SK-N-SH (cell line): ENCODE measurements at regions not wholly inside any gene's neighbourhood (a gene's known extent, or its start where the extent isn't known, plus 50 kb on each side); places are given as distances from the start of the nearest gene placed in this dataset.

Experiments
- CTCF ChIA-PET: fragments of 300-600, 350-600 bp; formaldehyde crosslinking; extraction: SDS; loops from one replicate; lab custom pipeline; 2021; lab: Yijun Ruan, JAX
- POLR2A ChIA-PET: fragments of 350-600 bp; sonication (Branson Sonifier 250); formaldehyde crosslinking; extraction: SDS; loops from one replicate; lab custom pipeline; 2020; ENCODE audit warnings: antibody characterized with exemption, inconsistent platforms; lab: Yijun Ruan, JAX
- DNase-seq: peaks from one replicate; pipeline ENCODE4 v3.0.0; 2012
- H2AFZ ChIP-seq: fragments of 200-600 bp; sonication (generic); 2 replicates; pipeline ENCODE4 v1.8.1; 2016; ENCODE audit warnings: antibody characterized with exemption, mild to moderate bottlenecking, low read depth
- H3F3A ChIP-seq: fragments of 200-600 bp; sonication (generic); replicated peaks from 2 replicates; pipeline ENCODE3; 2016; ENCODE audit warnings: antibody characterized with exemption, mild to moderate bottlenecking; ENCODE audit not compliant: insufficient read depth
- H3K27ac ChIP-seq, 2 experiments: fragments of 200-500 bp in 1 of 2; fragments of 200-600 bp in 1 of 2; sonication (Bioruptor generic) in 1 of 2; sonication (generic), shearing (Covaris generic) in 1 of 2; 2 replicates each; pipeline versions ENCODE4 v1.5.1 to v1.6.1; 2014 to 2016; ENCODE audit warnings: low read depth in 2 of 2, inconsistent platforms in 1 of 2, low read length in 1 of 2, mild to moderate bottlenecking in 1 of 2, mixed read lengths in 1 of 2
- H3K27me3 ChIP-seq: fragments of 200-600 bp; sonication (generic), shearing (Covaris generic); 2 replicates; pipeline ENCODE4 v1.6.1; 2016; ENCODE audit warnings: mixed run types; ENCODE audit not compliant: insufficient read depth
- H3K36me3 ChIP-seq, 2 experiments: fragments of 200-500 bp in 1 of 2; fragments of 200-600 bp in 1 of 2; sonication (Bioruptor generic) in 1 of 2; sonication (generic) in 1 of 2; replicated peaks in 1 of 2; 2 replicates each; pipeline versions ENCODE3 to v1.5.1; 2014 to 2016; ENCODE audit warnings: low read length in 1 of 2, mild to moderate bottlenecking in 1 of 2; ENCODE audit not compliant: insufficient read depth in 2 of 2, control insufficient read depth in 1 of 2
- H3K4me1 ChIP-seq, 2 experiments: fragments of 200-500 bp in 1 of 2; fragments of 200-600 bp in 1 of 2; sonication (Bioruptor generic) in 1 of 2; sonication (generic), shearing (Covaris generic) in 1 of 2; 2 replicates each; pipeline versions ENCODE4 v1.5.1 to v1.6.1; 2014 to 2016; ENCODE audit warnings: low read depth in 1 of 2, low read length in 1 of 2, mixed run types in 1 of 2; ENCODE audit not compliant: insufficient read depth in 2 of 2, control insufficient read depth in 1 of 2
- H3K4me2 ChIP-seq: fragments of 200-600 bp; sonication (generic), shearing (Covaris generic); 2 replicates; pipeline ENCODE4 v1.6.1; 2017; ENCODE audit warnings: mixed run types
- H3K4me3 ChIP-seq, 2 experiments: fragments of 200-500 bp in 1 of 2; fragments of 200-600 bp in 1 of 2; sonication (Bioruptor generic) in 1 of 2; sonication (generic), shearing (Covaris generic) in 1 of 2; 2 replicates each; pipeline versions ENCODE4 v1.5.1 to v1.8.1; 2014 to 2016; ENCODE audit warnings: low read depth in 2 of 2, inconsistent platforms in 1 of 2, low read length in 1 of 2, mild to moderate bottlenecking in 1 of 2, mixed read lengths in 1 of 2, moderate library complexity in 1 of 2
- H3K79me2 ChIP-seq: fragments of 200-600 bp; sonication (generic); 2 replicates; pipeline ENCODE4 v1.8.1; 2017; ENCODE audit warnings: mild to moderate bottlenecking; ENCODE audit not compliant: insufficient read depth
- H3K9ac ChIP-seq: fragments of 200-600 bp; sonication (generic); 2 replicates; pipeline ENCODE4 v1.6.1; 2017; ENCODE audit warnings: mixed run types
- H3K9me2 ChIP-seq: fragments of 200-600 bp; sonication (generic); 2 replicates; pipeline ENCODE4 v1.6.1; 2017; ENCODE audit warnings: mixed run types
- H3K9me3 ChIP-seq: fragments of 200-600 bp; sonication (generic); 2 replicates; pipeline ENCODE4 v1.6.1; 2017; ENCODE audit warnings: mixed run types, mild to moderate bottlenecking, moderate library complexity
- H4K20me1 ChIP-seq: fragments of 200-600 bp; sonication (generic); 2 replicates; pipeline ENCODE4 v1.6.1; 2017; ENCODE audit warnings: mild to moderate bottlenecking, mixed run types; ENCODE audit not compliant: insufficient read depth
- ELF1 ChIP-seq: IDR thresholded peaks from 2 replicates; pipeline ENCODE4 v1.4.0; 2012
- EZH2phosphoT487 ChIP-seq: fragments of 200-600 bp; sonication (generic); IDR thresholded peaks from 2 replicates; pipeline ENCODE4 v1.6.1; 2017; ENCODE audit warnings: low read depth, mixed run types, mild to moderate bottlenecking, antibody characterized with exemption, moderate library complexity, borderline replicate concordance
- GABPA ChIP-seq: IDR thresholded peaks from 2 replicates; pipeline ENCODE4 v1.4.0; 2012; ENCODE audit warnings: low read depth, mild to moderate bottlenecking
- GATA2 ChIP-seq: sonication (generic); formaldehyde crosslinking; IDR thresholded peaks from 2 replicates; pipeline ENCODE4 v1.5.0; 2020; ENCODE audit warnings: mild to moderate bottlenecking, missing genetic modification reagents
- JUND ChIP-seq: IDR thresholded peaks from 2 replicates; pipeline ENCODE4 v1.4.0; 2012
- NFIC ChIP-seq: IDR thresholded peaks from 2 replicates; pipeline ENCODE4 v1.4.0; 2012; ENCODE audit warnings: borderline replicate concordance
- POLR2AphosphoS5 ChIP-seq: IDR thresholded peaks from 2 replicates; pipeline ENCODE4 v1.6.1; 2012; ENCODE audit warnings: low read depth, low read length
- RAD21 ChIP-seq: IDR thresholded peaks from 2 replicates; pipeline ENCODE4 v1.6.1; 2012; ENCODE audit warnings: mild to moderate bottlenecking, low read length
- TEAD4 ChIP-seq: IDR thresholded peaks from 2 replicates; pipeline ENCODE4 v1.4.0; 2012; ENCODE audit warnings: mild to moderate bottlenecking, borderline replicate concordance; ENCODE audit not compliant: insufficient read depth
- YY1 ChIP-seq: IDR thresholded peaks from 2 replicates; pipeline ENCODE4 v1.4.0; 2012; ENCODE audit warnings: low read depth, mild to moderate bottlenecking
- WGBS: methylation state at CpG from one replicate; pipeline ENCODE4 v1.1.6; 2017; ENCODE audit warnings: low lambda C conversion rate; 5-methylcytosine and 5-hydroxymethylcytosine counted together
- TF ChIP-seq, protein P1 (sequence below): IDR thresholded peaks from 2 replicates; pipeline ENCODE4 v1.4.0; 2012; ENCODE audit warnings: low read depth, borderline replicate concordance
- TF ChIP-seq, protein P2 (sequence below): fragments of 150-350 bp; IDR thresholded peaks from 2 replicates; pipeline ENCODE4 v1.6.1; 2017; ENCODE audit warnings: antibody characterized with exemption, low read length, low read depth, borderline replicate concordance
- TF ChIP-seq, protein P3 (sequence below): fragments of 150-350 bp; IDR thresholded peaks from 2 replicates; pipeline ENCODE4 v1.6.1; 2016; ENCODE audit warnings: mild to moderate bottlenecking, low read depth, low read length
- TF ChIP-seq, protein P4 (sequence below): IDR thresholded peaks from 2 replicates; pipeline ENCODE4 v1.4.0; 2012; ENCODE audit warnings: low read depth, borderline replicate concordance

DNA sequence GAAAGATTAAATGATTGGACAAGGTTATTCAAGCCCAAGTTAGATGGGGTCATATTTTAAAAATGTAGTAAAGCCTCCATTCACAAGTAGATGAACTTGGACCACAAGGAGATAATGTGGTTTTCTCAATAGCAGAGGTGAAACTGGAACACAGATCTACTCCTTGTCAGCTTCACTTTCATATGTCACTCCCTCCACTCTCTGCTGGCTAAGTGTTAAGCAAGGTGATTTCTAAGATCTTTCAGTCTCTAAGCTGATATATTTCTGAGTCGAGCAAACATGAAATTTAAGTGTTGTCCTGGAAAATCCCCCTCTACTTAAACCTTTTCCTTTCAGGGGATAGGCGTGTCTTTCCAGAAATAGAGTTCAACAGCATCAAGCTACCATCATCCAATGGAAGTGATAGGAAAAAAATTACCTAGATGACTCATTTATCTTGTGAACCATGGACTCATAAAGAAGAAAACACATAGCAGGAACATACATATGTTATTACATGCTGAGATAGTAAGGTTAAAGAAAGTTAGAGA is 275.0 kb downstream of the PTEN start:
- H3K27ac ChIP-seq = no peak overlapping the region
- H3K9ac ChIP-seq = no peak overlapping the region
- no peaks in the 10 kb centered on the region; a peak in 1 of 4 replicates for H3K4me1 ChIP-seq
- H3K4me3 ChIP-seq = no peak overlapping the region
- no peak for DNase-seq
- H3K4me2 ChIP-seq = no peak overlapping the region
- no peaks in the 10 kb centered on the region for H3K36me3 ChIP-seq
- no peaks in the 10 kb centered on the region for H3K79me2 ChIP-seq
- TF ChIP-seq, protein P1, sequence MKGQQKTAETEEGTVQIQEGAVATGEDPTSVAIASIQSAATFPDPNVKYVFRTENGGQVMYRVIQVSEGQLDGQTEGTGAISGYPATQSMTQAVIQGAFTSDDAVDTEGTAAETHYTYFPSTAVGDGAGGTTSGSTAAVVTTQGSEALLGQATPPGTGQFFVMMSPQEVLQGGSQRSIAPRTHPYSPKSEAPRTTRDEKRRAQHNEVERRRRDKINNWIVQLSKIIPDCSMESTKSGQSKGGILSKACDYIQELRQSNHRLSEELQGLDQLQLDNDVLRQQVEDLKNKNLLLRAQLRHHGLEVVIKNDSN = no peak
- TF ChIP-seq NFIC = no peak
- no peak for TF ChIP-seq EZH2phosphoT487
- no peak for TF ChIP-seq JUND
- no peak for TF ChIP-seq POLR2AphosphoS5
- no peak for TF ChIP-seq YY1
- no peak for TF ChIP-seq ELF1
- TF ChIP-seq TEAD4 = no peak
- TF ChIP-seq, protein P2, sequence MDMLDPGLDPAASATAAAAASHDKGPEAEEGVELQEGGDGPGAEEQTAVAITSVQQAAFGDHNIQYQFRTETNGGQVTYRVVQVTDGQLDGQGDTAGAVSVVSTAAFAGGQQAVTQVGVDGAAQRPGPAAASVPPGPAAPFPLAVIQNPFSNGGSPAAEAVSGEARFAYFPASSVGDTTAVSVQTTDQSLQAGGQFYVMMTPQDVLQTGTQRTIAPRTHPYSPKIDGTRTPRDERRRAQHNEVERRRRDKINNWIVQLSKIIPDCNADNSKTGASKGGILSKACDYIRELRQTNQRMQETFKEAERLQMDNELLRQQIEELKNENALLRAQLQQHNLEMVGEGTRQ = no peak
- H3K9me2 ChIP-seq = no peaks in the 10 kb centered on the region
- POLR2A ChIA-PET = no interaction called here
- no peak overlapping the region for H2AFZ ChIP-seq
- CTCF ChIA-PET = no interaction called here
- H3K27me3 ChIP-seq = no peaks in the 10 kb centered on the region
- 84% methylated on average over 2 of the region's 2 CpGs for WGBS
- H4K20me1 ChIP-seq = no peaks in the 10 kb centered on the region
- no peaks in the 10 kb centered on the region for H3K9me3 ChIP-seq
- H3F3A ChIP-seq = no peaks in the 10 kb centered on the region

DNA sequence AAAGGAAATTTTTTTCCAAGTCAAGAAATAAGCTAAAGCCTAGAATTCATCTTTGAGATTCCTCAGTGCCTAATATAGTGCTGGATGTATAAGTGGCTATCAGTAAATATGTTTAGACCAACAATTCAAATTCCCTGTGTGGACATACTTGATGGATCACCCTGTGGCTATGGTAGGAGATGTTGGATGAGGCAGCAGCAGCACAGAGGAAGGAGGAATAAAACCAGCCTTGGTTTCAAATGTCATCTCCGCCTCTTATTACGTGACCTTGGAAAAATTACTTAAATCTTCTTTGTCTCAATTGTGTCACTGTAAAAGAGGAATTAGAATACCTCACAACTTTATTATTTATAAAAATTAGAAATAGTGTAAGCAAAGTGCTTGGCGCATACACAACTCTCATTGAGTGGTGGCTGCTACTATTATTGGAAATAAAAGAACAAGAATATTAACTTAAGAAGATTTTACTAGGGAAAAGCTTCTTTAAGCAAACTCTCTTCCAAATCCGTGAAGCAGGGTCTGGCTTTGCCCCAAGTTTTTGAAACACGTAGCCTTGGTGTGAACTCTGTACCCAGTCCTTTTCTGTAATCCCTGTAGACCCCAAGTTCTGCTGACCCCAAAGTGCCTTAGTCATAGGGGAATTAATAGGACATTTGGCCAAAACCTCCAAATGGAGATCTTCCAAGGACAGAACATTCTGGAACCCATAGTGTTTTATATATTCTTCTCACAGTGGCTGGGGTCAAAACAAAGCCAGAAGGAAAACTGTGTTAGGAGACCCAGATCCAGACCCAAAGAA is 283.8 kb downstream of the PTEN start:
- Histone ChIP-seq H3K9me2 (no peaks in the 10 kb centered on the region), H3K9me3 (no peaks in the 10 kb centered on the region), H3K4me3 (no peak overlapping the region), H3K9ac (no peak overlapping the region), H3F3A (peaks cover 12% of the 10 kb centered on the region), H3K4me1 (peaks cover 2 to 10% of the 10 kb centered on the region in 2 experiments; a peak in 3 of 4 replicates), H3K79me2 (no peaks in the 10 kb centered on the region)
- POLR2A ChIA-PET = no interaction called here
- TF ChIP-seq NFIC (no peak), GATA2 (CRISPR knock-in tag) (no peak), RAD21 (no peak), GABPA (no peak)
- TF ChIP-seq, protein P1 = no peak
- TF ChIP-seq, protein P3, sequence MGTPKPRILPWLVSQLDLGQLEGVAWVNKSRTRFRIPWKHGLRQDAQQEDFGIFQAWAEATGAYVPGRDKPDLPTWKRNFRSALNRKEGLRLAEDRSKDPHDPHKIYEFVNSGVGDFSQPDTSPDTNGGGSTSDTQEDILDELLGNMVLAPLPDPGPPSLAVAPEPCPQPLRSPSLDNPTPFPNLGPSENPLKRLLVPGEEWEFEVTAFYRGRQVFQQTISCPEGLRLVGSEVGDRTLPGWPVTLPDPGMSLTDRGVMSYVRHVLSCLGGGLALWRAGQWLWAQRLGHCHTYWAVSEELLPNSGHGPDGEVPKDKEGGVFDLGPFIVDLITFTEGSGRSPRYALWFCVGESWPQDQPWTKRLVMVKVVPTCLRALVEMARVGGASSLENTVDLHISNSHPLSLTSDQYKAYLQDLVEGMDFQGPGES = no peak
- TF ChIP-seq, protein P4, sequence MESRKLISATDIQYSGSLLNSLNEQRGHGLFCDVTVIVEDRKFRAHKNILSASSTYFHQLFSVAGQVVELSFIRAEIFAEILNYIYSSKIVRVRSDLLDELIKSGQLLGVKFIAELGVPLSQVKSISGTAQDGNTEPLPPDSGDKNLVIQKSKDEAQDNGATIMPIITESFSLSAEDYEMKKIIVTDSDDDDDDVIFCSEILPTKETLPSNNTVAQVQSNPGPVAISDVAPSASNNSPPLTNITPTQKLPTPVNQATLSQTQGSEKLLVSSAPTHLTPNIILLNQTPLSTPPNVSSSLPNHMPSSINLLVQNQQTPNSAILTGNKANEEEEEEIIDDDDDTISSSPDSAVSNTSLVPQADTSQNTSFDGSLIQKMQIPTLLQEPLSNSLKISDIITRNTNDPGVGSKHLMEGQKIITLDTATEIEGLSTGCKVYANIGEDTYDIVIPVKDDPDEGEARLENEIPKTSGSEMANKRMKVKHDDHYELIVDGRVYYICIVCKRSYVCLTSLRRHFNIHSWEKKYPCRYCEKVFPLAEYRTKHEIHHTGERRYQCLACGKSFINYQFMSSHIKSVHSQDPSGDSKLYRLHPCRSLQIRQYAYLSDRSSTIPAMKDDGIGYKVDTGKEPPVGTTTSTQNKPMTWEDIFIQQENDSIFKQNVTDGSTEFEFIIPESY = no peak
- TF ChIP-seq, all 33 proteins: peak for 0
- no peak for DNase-seq
- CTCF ChIA-PET = no interaction called here
- WGBS = 96% methylated on average over 5 of the region's 5 CpGs
- H3K27ac ChIP-seq = no peak overlapping the region
- no peak overlapping the region for H2AFZ ChIP-seq
- no peaks in the 10 kb centered on the region for H4K20me1 ChIP-seq
- no peak overlapping the region for H3K4me2 ChIP-seq
- no peaks in the 10 kb centered on the region for H3K27me3 ChIP-seq
- H3K36me3 ChIP-seq = no peaks in the 10 kb centered on the region
